ENCODE measurements at regions not wholly inside any gene's neighbourhood (a gene's known extent, or its start where the extent isn't known, plus 50 kb on each side); places are given as distances from the start of the nearest gene placed in this dataset.

DNA sequence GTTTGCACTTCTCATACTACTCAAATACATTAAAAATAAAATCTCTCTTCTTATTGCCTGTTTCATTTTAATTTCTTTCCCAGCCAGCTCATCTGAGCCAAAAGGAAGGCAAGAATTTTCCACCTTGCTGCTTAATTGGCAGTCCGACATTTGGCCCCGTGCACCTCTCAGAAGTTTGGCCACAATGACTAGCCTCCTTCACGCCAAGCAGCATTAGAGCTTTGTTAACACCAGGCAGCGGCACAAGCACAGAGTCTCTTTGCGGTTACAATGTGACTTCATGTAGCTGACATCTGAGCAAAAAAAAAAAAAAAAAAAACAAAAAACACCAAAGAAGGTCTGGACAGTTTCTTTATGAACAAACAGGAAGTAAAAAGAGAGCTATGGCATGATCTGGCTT, 248.9 kb downstream of the OSR1 start:
- H3K36me3 ChIP-seq: no peaks in the 10 kb centered on the region
- TF ChIP-seq CTCF (IDR thresholded peaks at IDR 0.05; ENCODE audit: low read depth, low read length): no peak
- no peak for DNase-seq
- no peaks in the 10 kb centered on the region for H3K27me3 ChIP-seq
- no peak overlapping the region for H3K4me3 ChIP-seq (ENCODE audit: low read depth, low read length)
- no peaks in the 10 kb centered on the region for H3K9me3 ChIP-seq
- H3K4me1 ChIP-seq: no peaks in the 10 kb centered on the region

DNA sequence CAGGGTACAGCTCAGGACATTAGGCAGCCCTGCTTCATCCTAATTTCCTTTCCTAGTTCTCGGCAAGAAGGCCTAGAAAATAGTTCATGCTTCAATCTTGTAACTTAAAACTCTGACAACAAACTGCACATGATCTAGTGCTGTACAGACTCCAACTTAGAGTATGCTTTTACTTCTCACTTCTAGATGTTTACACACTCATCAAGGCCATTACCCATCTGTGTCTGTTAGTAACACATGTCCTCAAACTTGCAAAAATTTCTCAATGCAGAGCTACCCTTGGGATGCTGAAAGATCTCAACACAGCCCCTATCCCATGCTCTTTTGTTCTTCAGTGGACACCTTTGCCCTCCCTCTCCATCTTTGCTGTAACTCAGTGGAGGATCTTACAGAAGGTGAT, 252.0 kb downstream of the OSR1 start:
- Histone ChIP-seq H3K4me3 (ENCODE audit: low read depth, low read length) (no peak overlapping the region), H3K4me1 (no peaks in the 10 kb centered on the region), H3K36me3 (no peaks in the 10 kb centered on the region), H3K9me3 (no peaks in the 10 kb centered on the region), H3K27me3 (no peaks in the 10 kb centered on the region)
- DNase-seq: no peak
- no peak for TF ChIP-seq CTCF (IDR thresholded peaks at IDR 0.05; ENCODE audit: low read depth, low read length)

GRCh38 chr2:19104503-19104902, 253.9 kb downstream of the OSR1 start:
- Histone ChIP-seq H3K9me3 (no peaks in the 10 kb centered on the region), H3K36me3 (no peaks in the 10 kb centered on the region), H3K4me3 (ENCODE audit: low read depth, low read length) (no peak overlapping the region), H3K27me3 (no peaks in the 10 kb centered on the region), H3K4me1 (no peaks in the 10 kb centered on the region)
- no peak for DNase-seq
- TF ChIP-seq CTCF (IDR thresholded peaks at IDR 0.05; ENCODE audit: low read depth, low read length): no peak

DNA sequence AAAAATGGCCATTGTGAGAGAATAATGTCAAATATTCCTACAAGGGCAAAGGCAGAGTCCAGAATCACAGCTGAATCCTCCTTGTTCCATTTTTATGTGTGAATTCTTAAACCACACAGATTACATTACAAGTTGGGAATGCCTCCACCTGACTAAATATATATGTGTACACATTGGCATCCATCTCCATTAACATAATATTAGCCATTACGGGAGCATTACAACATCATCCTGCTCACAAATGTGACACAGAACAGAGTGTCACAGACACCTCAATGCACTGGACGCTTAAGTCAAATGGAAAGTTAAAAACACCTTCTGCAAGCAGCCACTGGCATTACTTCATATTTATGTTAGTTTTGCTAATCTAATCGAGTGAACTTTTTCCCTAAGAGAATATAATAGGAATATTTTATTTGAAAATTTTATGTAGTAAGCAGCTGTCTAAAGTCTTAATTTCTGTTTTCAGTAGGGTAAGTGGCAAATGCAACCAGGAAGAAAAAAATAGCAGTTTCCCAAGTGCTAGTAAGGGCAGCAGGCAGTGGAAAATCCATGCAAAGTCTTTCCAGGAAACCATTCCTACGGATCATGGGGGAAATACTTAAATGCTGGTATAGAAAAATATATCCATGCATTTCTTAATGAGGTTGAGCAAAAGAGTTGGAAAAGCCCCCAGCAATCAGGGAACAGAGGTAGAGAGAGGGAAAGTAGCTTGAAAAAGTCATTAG, 255.6 kb downstream of the OSR1 start:
- no peak for DNase-seq
- no peaks in the 10 kb centered on the region for H3K4me1 ChIP-seq
- no peaks in the 10 kb centered on the region for H3K9me3 ChIP-seq
- no peak overlapping the region for H3K4me3 ChIP-seq (ENCODE audit: low read depth, low read length)
- no peak for TF ChIP-seq CTCF (IDR thresholded peaks at IDR 0.05; ENCODE audit: low read depth, low read length)
- no peaks in the 10 kb centered on the region for H3K36me3 ChIP-seq
- H3K27me3 ChIP-seq: no peaks in the 10 kb centered on the region

DNA sequence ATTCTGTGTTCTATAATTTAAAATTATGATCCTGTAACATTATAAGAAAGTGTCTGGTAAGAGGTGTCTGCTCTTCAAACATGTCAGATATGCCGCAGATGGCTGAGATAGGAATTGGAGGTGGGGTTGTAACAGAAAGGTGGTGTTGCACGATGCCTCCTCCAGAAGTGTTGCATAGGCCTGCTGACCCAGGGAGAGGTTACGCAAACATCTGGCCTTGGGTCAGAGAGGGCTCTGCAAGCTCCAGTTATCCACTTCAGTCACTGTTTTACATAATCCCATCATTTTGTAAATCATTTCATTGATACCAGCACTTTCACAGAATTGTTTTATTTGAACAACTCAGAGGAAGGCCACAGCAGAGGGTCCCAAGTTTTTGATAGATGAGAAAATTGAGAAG, 256.5 kb downstream of the OSR1 start:
- no peaks in the 10 kb centered on the region for H3K9me3 ChIP-seq
- DNase-seq: no peak
- TF ChIP-seq CTCF (IDR thresholded peaks at IDR 0.05; ENCODE audit: low read depth, low read length): no peak
- no peaks in the 10 kb centered on the region for H3K4me1 ChIP-seq
- no peaks in the 10 kb centered on the region for H3K27me3 ChIP-seq
- H3K4me3 ChIP-seq (ENCODE audit: low read depth, low read length): no peak overlapping the region
- H3K36me3 ChIP-seq: no peaks in the 10 kb centered on the region

- Histone ChIP-seq H3K4me3 (ENCODE audit: low read depth, low read length) (no peak overlapping the region), H3K9me3 (no peaks in the 10 kb centered on the region), H3K36me3 (no peaks in the 10 kb centered on the region), H3K4me1 (no peaks in the 10 kb centered on the region), H3K27me3 (no peaks in the 10 kb centered on the region)
- no peak for DNase-seq
- TF ChIP-seq CTCF (IDR thresholded peaks at IDR 0.05; ENCODE audit: low read depth, low read length): no peak
These were observed 257.9 kb downstream of the OSR1 start for GRCh38 chr2:19100570-19100969.

Measured in BE2C (cell line).